ENCODE measurements at regions not wholly inside any gene's neighbourhood (a gene's known extent, or its start where the extent isn't known, plus 50 kb on each side); places are given as distances from the start of the nearest gene placed in this dataset.

DNA sequence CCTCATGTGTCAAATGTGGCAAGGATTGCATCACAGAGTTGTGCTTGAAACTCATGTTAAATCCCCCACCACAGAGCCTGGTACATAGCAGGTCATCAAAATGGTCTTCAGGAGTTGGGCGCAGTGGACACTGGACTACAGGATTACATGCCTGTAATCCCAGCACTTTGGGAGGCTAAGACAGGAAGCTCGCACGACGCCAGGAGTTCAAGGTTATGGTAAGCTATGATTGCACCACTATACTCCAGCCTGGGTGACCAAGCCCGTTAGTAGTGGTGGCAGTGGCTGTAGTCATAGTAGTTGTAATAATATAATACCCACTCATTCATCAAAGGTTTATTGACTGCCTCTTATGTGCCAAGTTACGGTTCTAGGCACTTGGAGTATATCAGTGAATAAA, 123.4 kb upstream of the IRF2BP2 start:
- Histone ChIP-seq H3K79me2 (ENCODE audit: control insufficient read depth, insufficient read depth, low read length, poor library complexity) (no peaks in the 10 kb centered on the region), H3K36me3 (ENCODE audit: control insufficient read depth in 1 of 2, insufficient read depth in 2 of 2, low read length in 2 of 2) (no peaks in the 10 kb centered on the region), H3K27ac (ENCODE audit: low read depth, low read length) (no peak overlapping the region), H3K27me3 (ENCODE audit: insufficient read depth, low read length) (no peaks in the 10 kb centered on the region), H3K18ac (ENCODE audit: low read length) (no peak overlapping the region), H3K23ac (ENCODE audit: low read length) (no peak overlapping the region), H2AFZ (ENCODE audit: insufficient read depth, low read length, poor library complexity) (no peak overlapping the region), H4K8ac (ENCODE audit: low read depth, low read length) (no peak overlapping the region), H3K4me2 (ENCODE audit: low read length) (no peak overlapping the region), H3K79me1 (ENCODE audit: low read length) (peaks cover 17% of the 10 kb centered on the region), H3K4ac (ENCODE audit: low read depth, low read length) (no peak overlapping the region), H3K9ac (ENCODE audit: low read length) (no peak overlapping the region), H2AK5ac (ENCODE audit: low read length) (peak overlapping the region; percentile 10), H2BK5ac (ENCODE audit: low read depth, low read length, poor library complexity) (no peak overlapping the region), H2BK12ac (ENCODE audit: low read length) (no peak overlapping the region), H3K9me3 (ENCODE audit: insufficient read depth, low read depth, low read length) (no peaks in the 10 kb centered on the region), H2BK120ac (ENCODE audit: insufficient read depth, low read length, poor library complexity) (no peak overlapping the region), H3K14ac (ENCODE audit: low read length) (no peak overlapping the region), H3K4me3 (ENCODE audit: low read depth, low read length) (no peak overlapping the region), H4K12ac (ENCODE audit: low read depth, low read length) (no peak overlapping the region), H4K91ac (ENCODE audit: low read depth, low read length) (no peak overlapping the region), H3K4me1 (ENCODE audit: control insufficient read depth in 1 of 2, insufficient read depth in 2 of 2, low read length in 2 of 2) (peaks cover 12 to 25% of the 10 kb centered on the region in 2 experiments)
- DNase-seq, result no peak
- WGBS (ENCODE audit: extremely low coverage, insufficient coverage, insufficient read length), result no CpG with 5 or more reads among the region's 6 CpGs

DNA sequence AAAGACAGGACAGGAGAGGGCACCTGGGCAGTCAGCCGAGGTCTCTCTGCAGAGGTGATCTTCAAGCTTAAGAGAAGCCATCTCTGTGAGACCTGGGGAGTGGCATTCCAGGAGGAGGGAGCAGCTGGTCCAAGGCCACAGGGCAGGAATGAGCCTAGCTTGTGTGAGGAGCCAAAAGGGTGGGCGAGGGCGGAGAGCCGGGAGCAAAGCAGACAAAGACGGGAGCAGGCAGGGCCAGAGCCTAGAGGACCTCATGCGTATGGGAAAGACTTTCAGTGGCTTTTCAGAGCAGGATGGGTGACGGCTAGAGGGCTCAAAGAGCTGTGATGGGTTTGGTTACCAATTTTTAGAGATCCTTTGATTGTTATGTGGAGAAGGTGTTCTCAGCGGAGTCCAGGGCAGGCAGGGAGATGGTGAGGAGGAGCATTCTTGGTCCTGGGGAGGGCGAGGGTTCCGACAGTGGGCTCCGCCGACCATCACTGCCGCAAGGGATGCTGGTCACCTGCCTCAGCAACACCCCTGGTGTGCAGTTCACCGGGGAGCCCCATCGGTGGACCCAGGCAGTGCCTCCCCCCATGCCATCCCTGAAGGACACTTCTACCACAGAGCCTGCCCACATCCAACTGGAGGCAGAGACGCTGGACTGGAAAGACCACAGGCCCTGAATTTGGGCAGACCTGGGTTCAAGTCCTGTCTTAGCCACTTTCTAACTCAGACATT, 122.9 kb upstream of the IRF2BP2 start:
- Histone ChIP-seq H3K18ac (ENCODE audit: low read length) (no peak overlapping the region), H3K23ac (ENCODE audit: low read length) (no peak overlapping the region), H3K27ac (ENCODE audit: low read depth, low read length) (no peak overlapping the region), H3K79me2 (ENCODE audit: control insufficient read depth, insufficient read depth, low read length, poor library complexity) (peaks cover 1% of the 10 kb centered on the region), H2BK120ac (ENCODE audit: insufficient read depth, low read length, poor library complexity) (no peak overlapping the region), H2AK5ac (ENCODE audit: low read length) (peak overlapping the region; percentile 10), H4K12ac (ENCODE audit: low read depth, low read length) (no peak overlapping the region), H3K9me3 (ENCODE audit: insufficient read depth, low read depth, low read length) (no peaks in the 10 kb centered on the region), H3K4ac (ENCODE audit: low read depth, low read length) (no peak overlapping the region), H3K14ac (ENCODE audit: low read length) (no peak overlapping the region), H3K4me3 (ENCODE audit: low read depth, low read length) (no peak overlapping the region), H2AFZ (ENCODE audit: insufficient read depth, low read length, poor library complexity) (no peak overlapping the region), H3K27me3 (ENCODE audit: insufficient read depth, low read length) (no peaks in the 10 kb centered on the region), H2BK5ac (ENCODE audit: low read depth, low read length, poor library complexity) (no peak overlapping the region), H2BK12ac (ENCODE audit: low read length) (peak overlapping the region; percentile 38), H3K36me3 (ENCODE audit: control insufficient read depth in 1 of 2, insufficient read depth in 2 of 2, low read length in 2 of 2) (no peaks in the 10 kb centered on the region), H3K4me1 (ENCODE audit: control insufficient read depth in 1 of 2, insufficient read depth in 2 of 2, low read length in 2 of 2) (peaks cover 15 to 28% of the 10 kb centered on the region in 2 experiments), H3K79me1 (ENCODE audit: low read length) (peaks cover 23% of the 10 kb centered on the region), H3K4me2 (ENCODE audit: low read length) (no peak overlapping the region), H3K9ac (ENCODE audit: low read length) (no peak overlapping the region), H4K91ac (ENCODE audit: low read depth, low read length) (peak overlapping the region; percentile 37), H4K8ac (ENCODE audit: low read depth, low read length) (no peak overlapping the region)
- no CpG with 5 or more reads among the region's 16 CpGs for WGBS (ENCODE audit: extremely low coverage, insufficient coverage, insufficient read length)
- no peak for DNase-seq

DNA sequence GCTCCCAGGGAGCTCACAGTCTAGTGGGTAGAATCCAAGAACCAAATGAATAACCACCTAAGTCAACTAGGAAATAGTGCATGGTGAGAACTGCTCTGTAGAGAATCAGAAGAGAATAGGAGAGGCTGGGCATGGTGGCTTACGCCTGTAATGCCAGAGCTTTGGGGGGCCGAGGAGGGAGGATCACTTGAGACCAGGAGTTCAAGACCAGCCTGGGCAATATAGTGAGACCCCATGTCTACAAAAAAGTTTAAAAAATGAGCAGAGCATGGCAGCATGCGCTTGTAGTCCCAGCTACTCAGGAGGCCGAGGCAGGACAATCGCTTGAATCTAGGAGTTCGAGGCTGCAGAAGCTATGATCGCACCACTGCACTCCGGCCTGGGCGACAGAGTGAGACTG, 122.3 kb upstream of the IRF2BP2 start:
- H4K91ac ChIP-seq (ENCODE audit: low read depth, low read length), result peak overlapping the region; percentile 37
- H3K79me1 ChIP-seq (ENCODE audit: low read length), result peaks cover 27% of the 10 kb centered on the region
- H2BK12ac ChIP-seq (ENCODE audit: low read length), result peak overlapping the region; percentile 38
- H3K36me3 ChIP-seq (ENCODE audit: control insufficient read depth in 1 of 2, insufficient read depth in 2 of 2, low read length in 2 of 2), result no peaks in the 10 kb centered on the region
- no peak overlapping the region for H3K23ac ChIP-seq (ENCODE audit: low read length)
- H3K27me3 ChIP-seq (ENCODE audit: insufficient read depth, low read length), result no peaks in the 10 kb centered on the region
- H3K4me3 ChIP-seq (ENCODE audit: low read depth, low read length), result no peak overlapping the region
- DNase-seq, result no peak
- no peak overlapping the region for H2AK5ac ChIP-seq (ENCODE audit: low read length)
- H3K9me3 ChIP-seq (ENCODE audit: insufficient read depth, low read depth, low read length), result no peaks in the 10 kb centered on the region
- no peak overlapping the region for H3K27ac ChIP-seq (ENCODE audit: low read depth, low read length)
- no peak overlapping the region for H2BK5ac ChIP-seq (ENCODE audit: low read depth, low read length, poor library complexity)
- no peak overlapping the region for H2BK120ac ChIP-seq (ENCODE audit: insufficient read depth, low read length, poor library complexity)
- no peak overlapping the region for H3K4ac ChIP-seq (ENCODE audit: low read depth, low read length)
- peaks cover 3% of the 10 kb centered on the region for H3K79me2 ChIP-seq (ENCODE audit: control insufficient read depth, insufficient read depth, low read length, poor library complexity)
- H3K9ac ChIP-seq (ENCODE audit: low read length), result no peak overlapping the region
- no peak overlapping the region for H3K14ac ChIP-seq (ENCODE audit: low read length)
- no peak overlapping the region for H3K4me2 ChIP-seq (ENCODE audit: low read length)
- H4K12ac ChIP-seq (ENCODE audit: low read depth, low read length), result no peak overlapping the region
- H3K4me1 ChIP-seq (ENCODE audit: control insufficient read depth in 1 of 2, insufficient read depth in 2 of 2, low read length in 2 of 2), result peaks cover 19 to 33% of the 10 kb centered on the region in 2 experiments
- no CpG with 5 or more reads among the region's 9 CpGs for WGBS (ENCODE audit: extremely low coverage, insufficient coverage, insufficient read length)
- no peak overlapping the region for H4K8ac ChIP-seq (ENCODE audit: low read depth, low read length)
- no peak overlapping the region for H2AFZ ChIP-seq (ENCODE audit: insufficient read depth, low read length, poor library complexity)
- no peak overlapping the region for H3K18ac ChIP-seq (ENCODE audit: low read length)

DNA sequence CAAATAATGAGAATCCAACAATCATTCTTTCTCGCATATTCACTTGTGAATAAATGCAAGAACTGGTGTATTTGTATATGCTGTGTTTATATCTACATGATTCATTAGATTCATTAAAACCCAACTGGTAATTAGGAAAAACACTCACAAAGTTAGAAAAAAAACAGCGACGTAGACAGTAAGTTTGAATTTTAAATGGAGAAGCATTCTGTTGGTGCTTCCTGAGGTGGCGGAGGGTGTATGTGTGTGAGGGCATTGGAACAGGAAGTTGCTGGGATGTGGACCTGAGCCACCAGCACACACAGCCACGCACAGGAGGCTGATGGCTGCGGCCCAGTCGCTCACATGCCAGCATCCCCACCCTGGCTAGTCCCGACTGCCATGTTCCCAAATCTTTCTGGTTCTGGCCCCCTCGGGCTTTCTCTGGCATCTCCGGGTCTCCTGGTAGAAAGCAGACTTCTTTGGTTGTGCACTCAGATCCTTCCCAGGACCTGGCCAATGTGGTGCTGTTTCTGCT, 121.6 kb upstream of the IRF2BP2 start:
- Histone ChIP-seq H3K27ac (ENCODE audit: low read depth, low read length) (no peak overlapping the region), H3K79me1 (ENCODE audit: low read length) (peaks cover 28% of the 10 kb centered on the region)

More for the DNA sequence above, 121.6 kb upstream of the IRF2BP2 start:
- Histone ChIP-seq H3K4me2 (ENCODE audit: low read length) (no peak overlapping the region), H3K14ac (ENCODE audit: low read length) (peak overlapping the region; percentile 5), H3K4me1 (ENCODE audit: control insufficient read depth in 1 of 2, insufficient read depth in 2 of 2, low read length in 2 of 2) (peaks cover 20 to 36% of the 10 kb centered on the region in 2 experiments), H3K4me3 (ENCODE audit: low read depth, low read length) (no peak overlapping the region), H3K36me3 (ENCODE audit: control insufficient read depth in 1 of 2, insufficient read depth in 2 of 2, low read length in 2 of 2) (no peaks in the 10 kb centered on the region), H3K9me3 (ENCODE audit: insufficient read depth, low read depth, low read length) (no peaks in the 10 kb centered on the region), H2BK5ac (ENCODE audit: low read depth, low read length, poor library complexity) (no peak overlapping the region), H3K23ac (ENCODE audit: low read length) (no peak overlapping the region), H2AFZ (ENCODE audit: insufficient read depth, low read length, poor library complexity) (no peak overlapping the region), H3K18ac (ENCODE audit: low read length) (peak overlapping the region; percentile 5), H3K27me3 (ENCODE audit: insufficient read depth, low read length) (no peaks in the 10 kb centered on the region), H2AK5ac (ENCODE audit: low read length) (no peak overlapping the region), H3K79me2 (ENCODE audit: control insufficient read depth, insufficient read depth, low read length, poor library complexity) (peaks cover 3% of the 10 kb centered on the region), H3K4ac (ENCODE audit: low read depth, low read length) (no peak overlapping the region), H2BK120ac (ENCODE audit: insufficient read depth, low read length, poor library complexity) (peak overlapping the region; percentile 8), H4K12ac (ENCODE audit: low read depth, low read length) (no peak overlapping the region), H3K9ac (ENCODE audit: low read length) (no peak overlapping the region), H4K91ac (ENCODE audit: low read depth, low read length) (peak overlapping the region; percentile 30), H2BK12ac (ENCODE audit: low read length) (peak overlapping the region; percentile 9), H4K8ac (ENCODE audit: low read depth, low read length) (no peak overlapping the region)
- no peak for DNase-seq
- no CpG with 5 or more reads among the region's 10 CpGs for WGBS (ENCODE audit: extremely low coverage, insufficient coverage, insufficient read length)
